HCT116 (cell line): ENCODE measurements at regions not wholly inside any gene's neighbourhood (a gene's known extent, or its start where the extent isn't known, plus 50 kb on each side); places are given as distances from the start of the nearest gene placed in this dataset.

Experiments used
- ATAC-seq: fragments of 200-7000 bp; cut with Tn5 transposase; 2 replicates; pipeline ENCODE4 v1.9.1; 2020; ENCODE audit warnings: mild to moderate bottlenecking, moderate library complexity
- BruUV-seq: library from RNA; stranded (reverse); fragments of 400-500 nt; replicated peaks from 2 replicates; lab custom pipeline; 2021; lab: Mats Ljungman, UMichigan
- CTCF ChIA-PET: fragments of 300-600 bp; sonication (Branson Sonifier 250); formaldehyde crosslinking; loops from one replicate; lab custom pipeline; 2021; ENCODE audit warnings: antibody characterized with exemption; lab: Charles Lee
- POLR2A ChIA-PET: fragments of 300-600, 350-600 bp; sonication (Branson Sonifier 250); formaldehyde crosslinking; loops from one replicate; lab custom pipeline; 2021; ENCODE audit warnings: antibody characterized with exemption; lab: Charles Lee
- RAD21 ChIA-PET, 2 experiments: fragments of 300-600 bp; sonication (Branson Sonifier 250); formaldehyde crosslinking; loops; one replicate each; lab custom pipeline; 2023; ENCODE audit warnings: low total read pairs in 2 of 2; ENCODE audit not compliant: uncharacterized antibody in 2 of 2, unreplicated experiment in 2 of 2, low non-redundant PET in 1 of 2; lab: Charles Lee
- DNase-seq: peaks from one replicate; pipeline ENCODE4 v3.0.0-alpha.2; 2010; ENCODE audit warnings: low read depth, low spot score
- H2AFZ ChIP-seq: fragments of 200-600 bp; shearing (Covaris generic), sonication (generic); 2 replicates; pipeline ENCODE4 v1.6.1; 2017; ENCODE audit warnings: low read depth, mixed run types, mixed read lengths, antibody characterized with exemption, low read length; ENCODE audit not compliant: poor library complexity, severe bottlenecking
- H3K27ac ChIP-seq: 2 replicates; pipeline ENCODE4 v1.5.1; 2012; ENCODE audit warnings: low read depth, low read length
- H3K27me3 ChIP-seq: fragments of 200-600 bp; sonication (generic); 2 replicates; pipeline ENCODE4 v1.6.1; 2016; ENCODE audit warnings: mixed run types, low read length, mixed read lengths; ENCODE audit not compliant: insufficient read depth
- H3K36me3 ChIP-seq, 2 experiments: fragments of 200-500 bp in 1 of 2; fragments of 200-600 bp in 1 of 2; sonication (Bioruptor generic) in 1 of 2; sonication (generic) in 1 of 2; 2 replicates each; pipeline versions ENCODE4 v1.5.1 to v1.6.1; 2014 to 2016; ENCODE audit warnings: low read length in 2 of 2, inconsistent platforms in 1 of 2, mixed read lengths in 1 of 2, mixed run types in 1 of 2; ENCODE audit not compliant: insufficient read depth in 2 of 2, control insufficient read depth in 1 of 2
- H3K4me1 ChIP-seq, 2 experiments: fragments of 200-600 bp in 1 of 2; sonication (generic) in 1 of 2; 2 replicates each; pipeline versions ENCODE4 v1.5.1 to v1.6.1; 2012 to 2017; ENCODE audit warnings: low read length in 2 of 2, inconsistent platforms in 1 of 2, mild to moderate bottlenecking in 1 of 2, mixed read lengths in 1 of 2, mixed run types in 1 of 2, moderate library complexity in 1 of 2; ENCODE audit not compliant: insufficient read depth in 2 of 2, control insufficient read depth in 1 of 2
- H3K4me2 ChIP-seq: fragments of 200-600 bp; sonication (generic); 2 replicates; pipeline ENCODE4 v1.6.1; 2017; ENCODE audit warnings: mixed run types, low read length, mixed read lengths
- H3K4me3 ChIP-seq, 2 experiments: fragments of 200-600 bp in 1 of 2; sonication (generic) in 1 of 2; replicated peaks in 1 of 2; 2 replicates each; pipeline ENCODE4 v1.5.1; 2011 to 2016; ENCODE audit warnings: low read length in 2 of 2, control low read depth in 1 of 2, low read depth in 1 of 2, mild to moderate bottlenecking in 1 of 2, mixed read lengths in 1 of 2, mixed run types in 1 of 2
- H3K79me2 ChIP-seq: fragments of 200-600 bp; sonication (generic); 2 replicates; pipeline ENCODE4 v1.6.1; 2017; ENCODE audit warnings: mild to moderate bottlenecking, mixed run types, low read length, moderate library complexity, mixed read lengths; ENCODE audit not compliant: insufficient read depth
- H3K9ac ChIP-seq: fragments of 200-600 bp; sonication (generic); 2 replicates; pipeline ENCODE4 v1.6.1; 2016; ENCODE audit warnings: low read length, mixed read lengths
- H3K9me2 ChIP-seq: fragments of 200-600 bp; sonication (generic), shearing (Covaris generic); 2 replicates; pipeline ENCODE4 v1.6.1; 2017; ENCODE audit warnings: mixed run types, mild to moderate bottlenecking, moderate library complexity; ENCODE audit not compliant: insufficient read depth
- H3K9me3 ChIP-seq, 2 experiments: fragments of 200-500 bp in 1 of 2; fragments of 200-600 bp in 1 of 2; sonication (Bioruptor generic) in 1 of 2; sonication (generic) in 1 of 2; 2 replicates each; pipeline ENCODE4 v1.6.1; 2014 to 2017; ENCODE audit warnings: low read length in 2 of 2, mixed read lengths in 2 of 2, inconsistent platforms in 1 of 2, low read depth in 1 of 2, mild to moderate bottlenecking in 1 of 2, mixed run types in 1 of 2, moderate library complexity in 1 of 2; ENCODE audit not compliant: control insufficient read depth in 1 of 2, insufficient read depth in 1 of 2
- H4K20me1 ChIP-seq: fragments of 200-600 bp; sonication (generic), shearing (Covaris generic); 2 replicates; pipeline ENCODE4 v1.6.1; 2017; ENCODE audit warnings: mixed run types, mild to moderate bottlenecking, moderate library complexity; ENCODE audit not compliant: insufficient read depth
- ATF3 ChIP-seq: IDR thresholded peaks from 2 replicates; pipeline ENCODE4 v1.6.1; 2012
- CBX3 ChIP-seq: IDR thresholded peaks from 2 replicates; pipeline ENCODE4 v1.6.1; 2012; ENCODE audit warnings: low read depth
- CTCF ChIP-seq, 3 experiments: fragments of 200-600 bp in 1 of 3; sonication (generic) in 1 of 3; IDR thresholded peaks in 2 of 3; conservative IDR thresholded peaks in 1 of 3; 2 replicates each; pipeline ENCODE4 v1.5.1; 2012 to 2017; ENCODE audit warnings: low read depth in 2 of 3, low read length in 2 of 3, antibody characterized with exemption in 1 of 3, borderline replicate concordance in 1 of 3, control low read depth in 1 of 3, mild to moderate bottlenecking in 1 of 3, mixed read lengths in 1 of 3, mixed run types in 1 of 3, moderate library complexity in 1 of 3; ENCODE audit not compliant: insufficient read depth in 1 of 3
- EGR1 ChIP-seq: IDR thresholded peaks from 2 replicates; pipeline ENCODE4 v1.6.1; 2012; ENCODE audit warnings: low read depth
- ELF1 ChIP-seq: IDR thresholded peaks from 2 replicates; pipeline ENCODE4 v1.6.1; 2012; ENCODE audit warnings: low read depth, borderline replicate concordance
- JUND ChIP-seq: IDR thresholded peaks from 2 replicates; pipeline ENCODE4 v1.6.1; 2012
- MAX ChIP-seq: IDR thresholded peaks from 2 replicates; pipeline ENCODE4 v1.6.1; 2012
- REST ChIP-seq: IDR thresholded peaks from 2 replicates; pipeline ENCODE4 v1.6.1; 2012; ENCODE audit warnings: low read depth
- SIN3A ChIP-seq: IDR thresholded peaks from 2 replicates; pipeline ENCODE4 v1.6.1; 2012; ENCODE audit warnings: low read depth
- SP1 ChIP-seq: IDR thresholded peaks from 2 replicates; pipeline ENCODE4 v1.6.1; 2012; ENCODE audit warnings: low read depth
- SRF ChIP-seq: IDR thresholded peaks from 2 replicates; pipeline ENCODE4 v1.6.1; 2012; ENCODE audit warnings: low read depth
- ZFX ChIP-seq: fragments of 450-650 bp; IDR thresholded peaks from 2 replicates; pipeline ENCODE4 v1.6.1; 2017
- ZNF274 ChIP-seq: fragments of 200-500 bp; sonication (Bioruptor generic); IDR thresholded peaks from 2 replicates; pipeline ENCODE4 v1.6.1; 2014; ENCODE audit warnings: mild to moderate bottlenecking, low read depth, low read length, inconsistent platforms
- intact Hi-C: fragments of 100-400 bp; cut with micrococcal nuclease; formaldehyde crosslinking; loops from 2 replicates; pipeline ENCODE4 v1.10.0; 2022

GRCh38 chr2:118588850-118589249, 258.6 kb downstream of the EN1 start:
- Histone ChIP-seq H3K9me3 (no peaks in the 10 kb centered on the region), H2AFZ (no peak overlapping the region), H3K79me2 (no peaks in the 10 kb centered on the region), H3K27me3 (peaks cover 3% of the 10 kb centered on the region; the same call in 1 of the 2 replicates), H3K27ac (no peak overlapping the region), H3K36me3 (no peaks in the 10 kb centered on the region; a peak in 1 of 4 replicates), H3K4me2 (no peak overlapping the region), H3K4me1 (no peaks in the 10 kb centered on the region), H3K4me3 (no peak overlapping the region), H4K20me1 (no peaks in the 10 kb centered on the region), H3K9me2 (no peaks in the 10 kb centered on the region), H3K9ac (no peak overlapping the region)
- intact Hi-C loops: no loop called here
- ATAC-seq (no peak), DNase-seq (no peak)
- ChIA-PET CTCF (no interaction called here), POLR2A (no interaction called here), RAD21 (no interaction called here)
- no TSS peak for BruUV-seq
- no peak for TF ChIP-seq REST
- TF ChIP-seq ELF1: no peak
- no peak for TF ChIP-seq SIN3A
- TF ChIP-seq CBX3: no peak
- TF ChIP-seq MAX: no peak
- no peak for TF ChIP-seq JUND
- TF ChIP-seq SP1: no peak
- TF ChIP-seq ZNF274: no peak
- no peak for TF ChIP-seq SRF
- TF ChIP-seq CTCF (IDR thresholded peaks at IDR 0.05 in 2 of 3, conservative IDR thresholded peaks at IDR 0.05 in 1 of 3; ENCODE audit: borderline replicate concordance in 1 of 3, insufficient read depth in 1 of 3, low read depth in 2 of 3, low read length in 2 of 3): no peak
- TF ChIP-seq ZFX: no peak
- no peak for TF ChIP-seq EGR1
- TF ChIP-seq ATF3: no peak
